HG03025 (cell line): ENCODE measurements at regions not wholly inside any gene's neighbourhood (a gene's known extent, or its start where the extent isn't known, plus 50 kb on each side); places are given as distances from the start of the nearest gene placed in this dataset.

Experiments
- ATAC-seq: cut with Tn5 transposase; IDR thresholded peaks from one replicate; pipeline ENCODE4 v1.9.1; 2021; ENCODE audit warnings: mild to moderate bottlenecking, moderate library complexity; ENCODE audit not compliant: unreplicated experiment, low FRiP score

GRCh38 chr6:82712826-82713225 is 349.2 kb downstream of the TPBG start:
- no peak for ATAC-seq

GRCh38 chr6:82720992-82721391 is 344.6 kb downstream of the UBE3D start:
- ATAC-seq, result no peak

- ATAC-seq, result no peak
Measured at GRCh38 chr6:82735790-82736189, 329.9 kb downstream of the UBE3D start.

- ATAC-seq, result no peak
Measured at GRCh38 chr6:82737965-82738364, 327.7 kb downstream of the UBE3D start.

- no peak for ATAC-seq
Measured at GRCh38 chr6:82738773-82739172, 326.9 kb downstream of the UBE3D start.

DNA sequence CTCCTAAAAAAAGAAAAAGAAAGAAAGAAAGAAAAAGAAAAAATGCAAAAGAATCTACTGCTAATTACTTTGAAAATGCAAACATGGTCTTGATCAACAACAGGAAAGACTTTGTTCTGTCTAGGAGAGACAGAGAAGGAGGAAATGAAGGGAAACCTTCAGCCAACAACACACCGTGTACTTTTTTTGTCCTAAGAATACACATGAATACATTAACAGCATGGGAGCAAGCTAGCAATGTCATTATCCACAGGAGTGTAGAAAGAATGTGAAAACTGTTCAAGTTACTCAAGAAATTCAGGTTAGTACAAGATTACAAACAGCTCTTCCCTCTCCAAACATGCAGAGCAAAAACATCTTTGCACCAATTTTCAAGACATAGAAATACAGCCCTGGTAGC is 326.3 kb downstream of the UBE3D start:
- ATAC-seq, result no peak

- no peak for ATAC-seq
Measured at GRCh38 chr6:82740072-82740471, 325.6 kb downstream of the UBE3D start.

- no peak for ATAC-seq
Measured at GRCh38 chr6:82741325-82741995, 324.2 kb downstream of the UBE3D start.

DNA sequence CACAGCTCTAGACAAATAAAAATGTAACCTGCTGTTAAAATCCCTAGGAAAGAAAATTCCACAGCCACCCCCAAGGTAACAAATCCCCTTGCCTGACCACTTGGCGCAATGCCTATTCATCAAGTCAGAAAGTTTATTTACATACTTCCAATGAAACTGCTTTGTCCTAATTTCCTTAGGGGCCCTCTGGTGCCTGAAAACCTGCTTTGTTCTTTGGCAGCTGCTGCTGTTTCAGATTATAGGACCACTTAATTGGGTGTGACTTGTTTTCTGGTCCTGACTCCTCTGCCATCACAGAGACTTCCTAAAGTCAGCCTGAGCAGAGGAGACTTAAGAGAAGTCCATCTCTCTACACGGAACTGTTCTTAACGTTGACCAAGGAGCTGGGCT is 323.6 kb downstream of the UBE3D start:
- ATAC-seq, result no peak

DNA sequence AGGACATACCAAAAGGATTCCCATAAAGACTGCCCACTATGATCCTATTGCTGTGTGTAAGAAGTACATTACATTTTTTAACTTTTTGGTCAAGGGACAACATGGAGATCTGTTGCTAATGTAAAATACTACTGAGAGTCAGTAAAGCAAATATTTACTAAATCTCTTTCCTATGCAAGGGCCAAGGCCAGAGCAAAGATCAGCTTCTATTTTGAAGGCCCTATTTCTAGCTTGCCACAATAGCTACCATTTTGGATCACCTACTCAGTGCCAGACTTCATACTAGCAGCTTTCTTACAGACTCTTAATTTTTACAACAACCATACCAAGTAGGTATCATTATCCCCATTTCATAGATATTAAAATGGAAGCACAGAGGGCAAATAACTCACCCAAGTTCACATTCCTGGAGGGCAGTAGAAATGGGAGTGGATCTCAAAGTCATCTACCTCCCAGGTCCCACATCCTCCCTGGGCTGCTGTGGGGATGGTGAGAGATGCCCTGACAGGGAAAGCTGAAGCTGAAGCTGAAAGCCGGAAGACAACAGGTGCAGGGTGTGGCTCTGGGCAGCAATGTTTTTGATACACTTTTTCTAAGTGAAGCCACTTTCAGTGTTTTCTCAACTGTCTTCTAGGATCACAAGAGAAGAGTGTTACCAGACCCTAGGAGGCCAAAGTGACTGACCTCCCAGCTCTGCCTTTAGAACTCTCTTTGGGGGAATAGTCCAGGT is 321.2 kb downstream of the UBE3D start:
- ATAC-seq, result no peak

DNA sequence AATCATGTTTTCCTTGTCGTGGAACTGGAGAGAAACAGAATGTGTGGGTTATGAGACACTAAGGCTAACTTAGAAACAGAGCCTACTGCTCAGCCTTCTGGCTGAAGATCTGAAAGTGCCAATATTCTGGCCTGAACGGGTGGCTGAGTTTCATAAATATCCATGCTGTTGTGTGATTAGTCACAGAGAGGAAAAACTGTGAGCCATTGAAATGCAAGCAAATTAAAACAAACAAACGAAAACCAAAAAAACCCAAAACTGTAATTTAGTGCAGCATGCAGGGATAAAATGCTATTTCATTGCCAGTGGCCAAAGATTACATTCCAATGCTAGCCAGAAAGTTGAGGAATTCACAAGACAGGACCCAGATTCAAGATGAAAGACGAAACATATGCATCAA is 315.1 kb downstream of the UBE3D start:
- no peak for ATAC-seq

DNA sequence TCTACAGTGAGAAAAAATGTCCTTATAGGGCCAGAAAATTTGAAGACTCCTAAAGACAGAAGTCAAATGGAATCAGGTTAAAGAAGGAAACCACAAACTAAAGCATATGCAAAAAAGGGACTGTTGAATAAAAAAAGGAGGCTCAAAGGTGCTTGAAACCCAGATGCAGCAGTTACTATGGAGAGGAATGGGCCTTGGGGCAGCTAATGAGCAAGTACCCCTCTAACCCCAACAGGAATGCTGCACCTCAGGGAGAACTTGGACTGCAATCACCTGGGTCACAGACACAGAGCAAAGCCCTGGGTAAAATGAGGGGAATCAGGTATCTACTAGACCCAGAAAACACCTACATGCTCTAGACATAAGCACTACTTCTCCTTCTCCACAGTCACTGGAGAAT is 313.9 kb downstream of the UBE3D start:
- ATAC-seq, result no peak

- ATAC-seq, result no peak
Measured at GRCh38 chr6:82761674-82762345, 303.8 kb downstream of the UBE3D start.

DNA sequence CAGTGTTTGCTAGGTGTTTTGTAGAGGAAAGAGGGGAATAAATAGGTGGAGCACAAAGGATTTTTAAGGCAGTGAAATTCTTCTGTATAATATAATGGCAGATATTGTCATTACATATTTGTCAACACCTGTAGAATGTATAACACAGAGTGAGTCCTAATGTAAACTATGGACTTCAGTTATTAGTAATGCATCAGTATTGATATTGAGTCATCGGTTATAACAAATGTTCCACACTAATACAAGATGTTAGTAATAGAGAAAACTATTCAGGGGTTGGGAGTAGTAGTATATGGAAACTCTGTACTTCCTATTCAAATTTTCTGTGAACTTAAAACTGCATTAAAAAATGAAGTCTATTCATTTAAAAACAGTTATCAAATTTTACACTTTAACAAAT is 299.2 kb downstream of the UBE3D start:
- ATAC-seq, result no peak

DNA sequence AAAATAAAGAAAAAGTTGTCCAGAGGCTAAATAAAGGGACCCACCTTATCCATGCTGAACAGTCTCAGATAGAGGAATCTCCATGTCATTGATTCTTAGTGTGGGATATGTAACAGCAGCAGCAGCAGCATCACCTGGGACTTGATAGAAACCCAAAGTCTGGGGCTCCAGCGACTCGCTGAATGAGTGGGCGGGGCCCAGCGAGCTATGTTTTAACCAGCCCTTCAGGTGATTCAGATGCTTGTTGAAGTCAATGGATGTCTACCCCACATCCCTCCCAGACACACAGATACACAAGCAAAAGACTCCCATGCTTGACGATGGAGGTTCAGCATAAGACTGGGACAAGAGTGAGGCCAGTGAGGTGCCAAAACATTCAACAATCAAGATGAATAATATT is 298.6 kb downstream of the UBE3D start:
- ATAC-seq, result no peak

DNA sequence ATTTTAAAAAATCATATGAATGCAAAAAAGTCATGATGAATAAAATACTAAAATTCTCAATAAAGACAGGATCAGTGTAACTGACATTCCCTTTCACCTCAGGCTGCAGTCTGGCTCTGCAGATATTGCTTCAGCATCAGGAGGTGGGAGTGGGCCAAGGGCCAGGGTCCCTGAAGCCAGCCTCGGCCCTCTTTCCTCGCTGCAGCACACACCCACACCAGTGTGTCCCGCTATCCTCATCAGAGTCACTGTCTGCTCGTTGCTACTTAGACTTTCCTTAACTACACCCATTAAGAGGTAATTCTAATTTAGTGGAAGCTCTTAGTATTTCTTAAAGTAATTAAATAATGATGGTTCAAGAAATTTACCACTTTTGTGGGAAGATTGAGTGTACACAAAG is 298.2 kb downstream of the UBE3D start:
- no peak for ATAC-seq

- ATAC-seq, result no peak
Measured at GRCh38 chr6:82772851-82773717, 292.6 kb downstream of the UBE3D start.

DNA sequence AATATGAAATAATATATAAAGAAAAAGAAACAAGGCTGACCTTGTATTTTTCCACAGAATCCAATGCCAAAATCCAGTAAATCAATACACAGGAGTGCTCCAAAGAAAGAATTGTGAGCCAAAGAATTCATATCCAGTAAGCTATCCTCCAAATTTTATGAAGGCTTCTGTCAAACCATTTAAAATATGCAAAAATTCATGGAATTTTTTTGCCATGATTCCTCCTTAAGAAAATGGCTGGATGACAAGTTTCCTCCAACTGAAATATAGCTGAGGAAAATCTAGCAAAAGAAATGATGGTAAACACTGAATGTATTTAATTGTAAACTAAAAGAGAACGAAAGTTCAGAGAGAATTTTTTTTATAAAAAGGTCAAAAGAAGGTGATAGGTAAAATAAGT is 290.3 kb downstream of the UBE3D start:
- no peak for ATAC-seq

- ATAC-seq, result no peak
Measured at GRCh38 chr6:82775981-82776380, 289.7 kb downstream of the UBE3D start.

GRCh38 chr6:82779041-82779440 is 286.6 kb downstream of the UBE3D start:
- ATAC-seq, result no peak

GRCh38 chr6:82780334-82780733 is 285.3 kb downstream of the UBE3D start:
- no peak for ATAC-seq
